H1 (cell line): ENCODE measurements at regions not wholly inside any gene's neighbourhood (a gene's known extent, or its start where the extent isn't known, plus 50 kb on each side); places are given as distances from the start of the nearest gene placed in this dataset.

ENCODE experiments used
- CTCF ChIA-PET: fragments of 300-600 bp; sonication (Branson Sonifier 250); formaldehyde crosslinking; loops from one replicate; lab custom pipeline; 2021; ENCODE audit not compliant: partially characterized antibody; lab: Charles Lee
- POLR2A ChIA-PET: fragments of 300-600 bp; sonication (Branson Sonifier 250); formaldehyde crosslinking; loops from one replicate; lab custom pipeline; 2021; ENCODE audit warnings: inconsistent platforms; ENCODE audit not compliant: partially characterized antibody; lab: Charles Lee
- DNase-seq, 2 experiments: peaks; one replicate each; pipeline versions ENCODE4 v3.0.0 to v3.0.0-alpha.2; 2010 to 2022; ENCODE audit warnings: low spot score in 2 of 2, low read depth in 1 of 2, mixed read lengths in 1 of 2
- FAIRE-seq: peaks from 2 replicates; lab custom pipeline; 2011; peaks lifted over from hg19 to GRCh38; lab: Jason Lieb, UNC
- H2AFZ ChIP-seq: 2 replicates; pipeline ENCODE4 v1.8.1; 2012; ENCODE audit warnings: low read length, inconsistent platforms
- H2AK5ac ChIP-seq: 2 replicates; pipeline ENCODE4 v1.6.1; 2013; ENCODE audit warnings: low read depth, low read length
- H2BK120ac ChIP-seq: replicated peaks from 2 replicates; pipeline ENCODE3; 2013; ENCODE audit warnings: low read depth, low read length, inconsistent platforms
- H2BK12ac ChIP-seq: 2 replicates; pipeline ENCODE4 v1.6.1; 2013; ENCODE audit warnings: low read depth, low read length
- H2BK15ac ChIP-seq: 2 replicates; pipeline ENCODE4 v1.6.1; 2013; ENCODE audit warnings: low read length
- H2BK20ac ChIP-seq: 2 replicates; pipeline ENCODE4 v1.6.1; 2013; ENCODE audit warnings: low read length
- H2BK5ac ChIP-seq: 2 replicates; pipeline ENCODE4 v1.6.1; 2013; ENCODE audit warnings: low read depth, low read length
- H3K14ac ChIP-seq: 2 replicates; pipeline ENCODE4 v1.6.1; 2013; ENCODE audit warnings: inconsistent platforms; ENCODE audit not compliant: insufficient read length
- H3K18ac ChIP-seq: 2 replicates; pipeline ENCODE4 v1.6.1; 2013; ENCODE audit warnings: low read length; ENCODE audit errors: extremely low read depth
- H3K23ac ChIP-seq: 2 replicates; pipeline ENCODE4 v1.6.1; 2013; ENCODE audit warnings: inconsistent platforms; ENCODE audit not compliant: insufficient read length
- H3K23me2 ChIP-seq: 2 replicates; pipeline ENCODE4 v1.6.1; 2013; ENCODE audit warnings: low read depth, low read length
- H3K27ac ChIP-seq: 2 replicates; pipeline ENCODE4 v1.6.1; 2011; ENCODE audit warnings: low read depth, low read length, inconsistent platforms
- H3K27me3 ChIP-seq, 4 experiments: replicated peaks in 1 of 4; 1 replicate in 1 of 4; 2 replicates in 3 of 4; pipeline versions ENCODE4 v1.6.1 to v1.8.1; 2011 to 2013; ENCODE audit warnings: low read length in 3 of 4, mild to moderate bottlenecking in 3 of 4, inconsistent platforms in 2 of 4, mixed read lengths in 2 of 4, moderate library complexity in 1 of 4; ENCODE audit not compliant: control insufficient read depth in 3 of 4, insufficient read depth in 3 of 4; ENCODE audit errors: extremely low read depth in 1 of 4
- H3K36me3 ChIP-seq, 4 experiments: 2 replicates each; pipeline versions ENCODE4 v1.6.1 to v1.8.1; 2011 to 2013; ENCODE audit warnings: mild to moderate bottlenecking in 4 of 4, low read length in 3 of 4, moderate library complexity in 2 of 4, control low read depth in 1 of 4, inconsistent platforms in 1 of 4; ENCODE audit not compliant: insufficient read depth in 4 of 4, control insufficient read depth in 2 of 4
- H3K4ac ChIP-seq: replicated peaks from 2 replicates; pipeline ENCODE3; 2013; ENCODE audit warnings: low read length, low read depth, mixed read lengths, inconsistent platforms; ENCODE audit not compliant: insufficient read length
- H3K4me1 ChIP-seq, 4 experiments: replicated peaks in 1 of 4; 1 replicate in 1 of 4; 2 replicates in 3 of 4; pipeline versions ENCODE4 v1.6.1 to v1.8.1; 2011 to 2013; ENCODE audit warnings: low read length in 3 of 4, inconsistent platforms in 2 of 4, mixed read lengths in 1 of 4; ENCODE audit not compliant: insufficient read depth in 4 of 4, control insufficient read depth in 3 of 4
- H3K4me2 ChIP-seq, 2 experiments: 2 replicates each; pipeline versions ENCODE4 v1.6.1 to v1.8.1; 2011 to 2013; ENCODE audit warnings: low read depth in 2 of 2, low read length in 2 of 2, control low read depth in 1 of 2, inconsistent platforms in 1 of 2, mild to moderate bottlenecking in 1 of 2; ENCODE audit not compliant: insufficient read depth in 1 of 2
- H3K4me3 ChIP-seq, 4 experiments: fragments of 200-600, 300-600 bp in 1 of 4; sonication (generic), shearing (Covaris generic), sonication (Bioruptor Twin) in 1 of 4; 2 replicates each; pipeline versions ENCODE4 v1.5.1 to v1.8.1; 2011 to 2016; ENCODE audit warnings: low read length in 4 of 4, low read depth in 3 of 4, control low read depth in 2 of 4, inconsistent platforms in 2 of 4, mild to moderate bottlenecking in 2 of 4, mixed read lengths in 1 of 4, moderate library complexity in 1 of 4; ENCODE audit not compliant: insufficient read depth in 2 of 4; ENCODE audit errors: extremely low read depth in 1 of 4
- H3K56ac ChIP-seq: replicated peaks from 2 replicates; pipeline ENCODE3; 2013; ENCODE audit warnings: low read depth, mild to moderate bottlenecking, mixed read lengths, low read length, inconsistent platforms; ENCODE audit not compliant: insufficient read length
- H3K79me1 ChIP-seq: 2 replicates; pipeline ENCODE4 v1.6.1; 2013; ENCODE audit warnings: low read depth, low read length, control low read depth
- H3K79me2 ChIP-seq, 2 experiments: 2 replicates each; pipeline versions ENCODE4 v1.6.1 to v1.8.1; 2012 to 2013; ENCODE audit warnings: low read length in 2 of 2, mild to moderate bottlenecking in 2 of 2, inconsistent platforms in 1 of 2; ENCODE audit not compliant: insufficient read depth in 2 of 2, control insufficient read depth in 1 of 2
- H3K9ac ChIP-seq, 4 experiments: replicated peaks in 1 of 4; 1 replicate in 1 of 4; 2 replicates in 3 of 4; pipeline versions ENCODE4 v1.6.1 to v1.8.1; 2011 to 2013; ENCODE audit warnings: low read depth in 3 of 4, low read length in 3 of 4, control low read depth in 2 of 4, mild to moderate bottlenecking in 2 of 4, moderate library complexity in 2 of 4, inconsistent platforms in 1 of 4; ENCODE audit errors: extremely low read depth in 1 of 4
- H3K9me3 ChIP-seq, 2 experiments: 2 replicates each; pipeline versions ENCODE4 v1.6.1 to v1.8.1; 2012 to 2013; ENCODE audit warnings: mild to moderate bottlenecking in 2 of 2, moderate library complexity in 2 of 2, control low read depth in 1 of 2, inconsistent platforms in 1 of 2, low read depth in 1 of 2, low read length in 1 of 2, mixed read lengths in 1 of 2; ENCODE audit not compliant: insufficient read depth in 2 of 2
- H4K20me1 ChIP-seq, 2 experiments: replicated peaks in 1 of 2; 2 replicates each; pipeline versions ENCODE3 to v1.8.1; 2011 to 2013; ENCODE audit warnings: inconsistent platforms in 2 of 2, low read length in 2 of 2, mild to moderate bottlenecking in 1 of 2; ENCODE audit not compliant: insufficient read depth in 2 of 2, control insufficient read depth in 1 of 2
- H4K5ac ChIP-seq: 2 replicates; pipeline ENCODE4 v1.6.1; 2013; ENCODE audit warnings: low read length, low read depth, mixed read lengths, inconsistent platforms; ENCODE audit not compliant: insufficient read length
- H4K8ac ChIP-seq: 2 replicates; pipeline ENCODE4 v1.8.0; 2013; ENCODE audit warnings: mild to moderate bottlenecking, moderate library complexity, low read length, inconsistent platforms; ENCODE audit not compliant: insufficient read depth; ENCODE audit errors: extremely low read depth
- H4K91ac ChIP-seq: replicated peaks from 2 replicates; pipeline ENCODE3; 2013; ENCODE audit warnings: low read length, mixed read lengths, inconsistent platforms; ENCODE audit not compliant: insufficient read length
- ASH2L ChIP-seq: fragments of 200-600, 300-600 bp; sonication (generic); IDR thresholded peaks from one replicate; pipeline ENCODE4 v1.7.1; 2017; ENCODE audit warnings: low read length
- ATF2 ChIP-seq: IDR thresholded peaks from 2 replicates; pipeline ENCODE4 v1.6.1; 2012; ENCODE audit warnings: low read length, inconsistent platforms
- BCL11A ChIP-seq, 2 experiments: IDR thresholded peaks; one replicate each; pipeline ENCODE4 v1.6.1; 2011; ENCODE audit warnings: low read depth in 2 of 2, low read length in 2 of 2, mild to moderate bottlenecking in 2 of 2
- BRCA1 ChIP-seq: IDR thresholded peaks from 2 replicates; pipeline ENCODE4 v1.6.1; 2012; ENCODE audit warnings: low read depth, low read length, improper control_type of control experiment
- CTBP2 ChIP-seq: IDR thresholded peaks from 2 replicates; pipeline ENCODE4 v1.7.0; 2011; ENCODE audit warnings: borderline replicate concordance, mild to moderate bottlenecking, moderate library complexity, mixed read lengths, low read length; ENCODE audit not compliant: insufficient read depth, insufficient read length
- HDAC2 ChIP-seq, 2 experiments: fragments of 300-600 bp in 1 of 2; sonication (generic) in 1 of 2; IDR thresholded peaks; 2 replicates each; pipeline ENCODE4 v1.6.1; 2011 to 2012; ENCODE audit warnings: low read depth in 2 of 2, low read length in 2 of 2, mild to moderate bottlenecking in 2 of 2, moderate library complexity in 2 of 2, borderline replicate concordance in 1 of 2, inconsistent platforms in 1 of 2
- HDAC6 ChIP-seq: IDR thresholded peaks from one replicate; pipeline ENCODE4 v1.7.1; 2012; ENCODE audit warnings: low read depth, mild to moderate bottlenecking, inconsistent platforms, low read length, moderate library complexity
- POLR2AphosphoS5 ChIP-seq: IDR thresholded peaks from 2 replicates; pipeline ENCODE4 v1.6.1; 2011; ENCODE audit warnings: low read depth, low read length
- RNF2 ChIP-seq: fragments of 200-900, 300-1000 bp; sonication (generic); IDR thresholded peaks from 2 replicates; pipeline ENCODE4 v1.7.1; 2016; ENCODE audit warnings: borderline replicate concordance, low read depth, mild to moderate bottlenecking, antibody characterized with exemption, low read length; ENCODE audit not compliant: poor library complexity, severe bottlenecking; ENCODE audit errors: missing control alignments
- SRF ChIP-seq: IDR thresholded peaks from 2 replicates; pipeline ENCODE4 v1.6.1; 2011; ENCODE audit warnings: mild to moderate bottlenecking, low read depth, low read length, moderate library complexity
- TCF12 ChIP-seq: IDR thresholded peaks from 2 replicates; pipeline ENCODE4 v1.6.1; 2011; ENCODE audit warnings: low read depth, mild to moderate bottlenecking, low read length
- whole genome bisulfite sequencing, 2 experiments: shearing (Covaris generic) in 1 of 2; methylation state at CpG; one replicate each; pipeline versions ENCODE4 v1.1.6 to v1.1.7; 2013 to 2015; ENCODE audit warnings: low lambda C conversion rate in 2 of 2, mixed read lengths in 2 of 2, inconsistent platforms in 1 of 2, low coverage in 1 of 2, missing lambda C conversion rate in 1 of 2; ENCODE audit not compliant: insufficient replicate concordance in 2 of 2, insufficient coverage in 1 of 2, insufficient read length in 1 of 2; ENCODE audit errors: extremely low coverage in 1 of 2, missing lambda C conversion rate in 1 of 2; 5-methylcytosine and 5-hydroxymethylcytosine counted together

GRCh38 chr10:71040343-71040742 is 152.0 kb upstream of the PCBD1 start:
- no peaks in the 10 kb centered on the region for H3K79me1 ChIP-seq
- FAIRE-seq (no peak), DNase-seq (no peak)
- no peaks in the 10 kb centered on the region for H3K23me2 ChIP-seq
- H4K20me1 ChIP-seq, result no peaks in the 10 kb centered on the region
- H3K14ac ChIP-seq, result no peak overlapping the region
- H3K4me2 ChIP-seq, result no peak overlapping the region
- H2BK120ac ChIP-seq, result no peak overlapping the region
- H2AK5ac ChIP-seq, result no peak overlapping the region
- no peak overlapping the region for H2BK15ac ChIP-seq
- H3K18ac ChIP-seq, result no peak overlapping the region
- no peak overlapping the region for H2AFZ ChIP-seq
- H3K27ac ChIP-seq, result no peak overlapping the region
- H2BK20ac ChIP-seq, result no peak overlapping the region
- H3K36me3 ChIP-seq, result no peaks in the 10 kb centered on the region
- H2BK5ac ChIP-seq, result no peak overlapping the region
- no peak overlapping the region for H3K4me3 ChIP-seq
- H3K56ac ChIP-seq, result no peak overlapping the region
- no peak overlapping the region for H4K91ac ChIP-seq
- TF ChIP-seq TCF12 (no peak), POLR2AphosphoS5 (no peak), BRCA1 (no peak), ASH2L (no peak), HDAC6 (no peak), CTBP2 (no peak), SRF (no peak), HDAC2 (IDR thresholded peaks at IDR 0.05; ENCODE audit: borderline replicate concordance in 1 of 2, low read depth in 2 of 2, low read length in 2 of 2) (no peak), BCL11A (IDR thresholded peaks at IDR 0.05; ENCODE audit: low read depth in 2 of 2, low read length in 2 of 2) (no peak), ATF2 (no peak), RNF2 (no peak)
- H3K27me3 ChIP-seq, result no peaks in the 10 kb centered on the region
- CTCF ChIA-PET, result interaction anchor here (0.6 to 2.7 kb wide), 4 partner anchors 12 to 116 kb away, joined by 3 to 14 read pairs (median 4); no protein-coding TSS in a partner anchor
- POLR2A ChIA-PET, result no interaction called here
- H3K9ac ChIP-seq, result no peak overlapping the region
- peaks cover 0 to 3% (median 0%) of the 10 kb centered on the region in 4 experiments; a peak in 1 of 7 replicates for H3K4me1 ChIP-seq
- no peaks in the 10 kb centered on the region for H3K9me3 ChIP-seq
- H3K79me2 ChIP-seq, result no peaks in the 10 kb centered on the region
- no peak overlapping the region for H4K5ac ChIP-seq
- WGBS, 2 experiments, result 82% methylated on average over 4 of the region's 4 CpGs; no CpG with 5 or more reads in 1 of the 2 experiments
- no peak overlapping the region for H3K4ac ChIP-seq
- H4K8ac ChIP-seq, result no peak overlapping the region
- H2BK12ac ChIP-seq, result no peak overlapping the region
- no peak overlapping the region for H3K23ac ChIP-seq
